ENCODE measurements at regions not wholly inside any gene's neighbourhood (a gene's known extent, or its start where the extent isn't known, plus 50 kb on each side); places are given as distances from the start of the nearest gene placed in this dataset.

- TF ChIP-seq CTCF (conservative IDR thresholded peaks at IDR 0.05): no peak
- H2BK20ac ChIP-seq (ENCODE audit: low read depth, low read length, poor library complexity, severe bottlenecking): no peak overlapping the region
- no peak overlapping the region for H3K23ac ChIP-seq (ENCODE audit: insufficient read length, low read depth, low read length)
- no peak overlapping the region for H2AFZ ChIP-seq (ENCODE audit: low read length)
- Mint-ChIP-seq H3K36me3 (ENCODE audit: insufficient read depth in 1 of 3, low read depth in 3 of 3) (no peaks in the 10 kb centered on the region), H3K4me1 (peaks cover 64 to 65% of the 10 kb centered on the region in 2 experiments), H3K4me3 (no peak overlapping the region), H3K9me3 (no peaks in the 10 kb centered on the region), H3K27me3 (ENCODE audit: low read depth) (no peaks in the 10 kb centered on the region), H3K27ac (no peak overlapping the region)
- H2BK120ac ChIP-seq (ENCODE audit: low read depth, low read length, poor library complexity, severe bottlenecking): no peak overlapping the region
- no peak overlapping the region for H3K18ac ChIP-seq (ENCODE audit: insufficient read length, low read depth, low read length)
- no peak overlapping the region for H3T11ph ChIP-seq (ENCODE audit: low read length)
- no peak overlapping the region for H3K4ac ChIP-seq (ENCODE audit: low read depth, low read length)
- no peak overlapping the region for H2BK5ac ChIP-seq (ENCODE audit: insufficient read length, low read length)
- H3K27me3 ChIP-seq (ENCODE audit: insufficient read depth, low read length): no peaks in the 10 kb centered on the region
- H3K27ac ChIP-seq (ENCODE audit: insufficient read length, low read depth, low read length): no peak overlapping the region
- DNase-seq: no peak
- no peaks in the 10 kb centered on the region for H3K23me2 ChIP-seq (ENCODE audit: insufficient read length, low read depth, low read length, poor library complexity, severe bottlenecking)
- H3K4me1 ChIP-seq (ENCODE audit: insufficient read depth, low read length): peaks cover 6% of the 10 kb centered on the region
- H2BK15ac ChIP-seq (ENCODE audit: low read depth, low read length): no peak overlapping the region
- H3K79me1 ChIP-seq (ENCODE audit: insufficient read depth, low read depth, low read length, poor library complexity, severe bottlenecking): no peaks in the 10 kb centered on the region
- H4K5ac ChIP-seq (ENCODE audit: insufficient read length, low read depth, low read length): no peak overlapping the region
- WGBS (ENCODE audit: extremely low coverage, insufficient read length, low lambda C conversion rate): no CpG with 5 or more reads among the region's 3 CpGs
- H3K79me2 ChIP-seq (ENCODE audit: insufficient read depth, low read length): peaks cover 59% of the 10 kb centered on the region; the same call in 1 of the 2 replicates
- H2AK5ac ChIP-seq (ENCODE audit: insufficient read length, low read length): no peak overlapping the region
- H4K8ac ChIP-seq (replicated peaks; ENCODE audit: insufficient read length, low read depth, low read length): no peak overlapping the region
- no peak overlapping the region for H3K4me2 ChIP-seq (ENCODE audit: insufficient read depth, insufficient read length, low read length)
- no peak overlapping the region for H4K91ac ChIP-seq (ENCODE audit: insufficient read length, low read depth, low read length)
- no peak overlapping the region for H3K9ac ChIP-seq (ENCODE audit: extremely low read depth, insufficient read length, low read length)
- H3K56ac ChIP-seq (ENCODE audit: insufficient read length, low read depth, low read length): no peak overlapping the region
- H2BK12ac ChIP-seq (ENCODE audit: insufficient read length, low read depth, low read length): no peak overlapping the region
- H4K20me1 ChIP-seq (ENCODE audit: control insufficient read depth, insufficient read depth, insufficient read length): no peaks in the 10 kb centered on the region
- no peak overlapping the region for H3K14ac ChIP-seq (ENCODE audit: insufficient read depth, low read length)
- H3K9me3 ChIP-seq (ENCODE audit: control insufficient read depth, low read depth, low read length): no peaks in the 10 kb centered on the region
These were observed 433.7 kb downstream of the SHQ1 start for GRCh38 chr3:72414481-72415016.

Measured in H9 (cell line).